OCI-LY3 (cell line): ENCODE measurements at regions not wholly inside any gene's neighbourhood (a gene's known extent, or its start where the extent isn't known, plus 50 kb on each side); places are given as distances from the start of the nearest gene placed in this dataset.
"Not testable (repeated sequence)": the region's sequence is repeated elsewhere in the genome, so short reads cannot be mapped to it uniquely, and the experiment has no call there.

Experiments used
- H2AFZ ChIP-seq: fragments of 200-600, 300-600 bp; shearing (Covaris generic); 2 replicates; pipeline ENCODE4 v1.6.0; 2014; ENCODE audit warnings: antibody characterized with exemption, low read depth, low read length
- H3K27ac ChIP-seq: fragments of 200-600, 300-600 bp; sonication (generic); 2 replicates; pipeline ENCODE4 v1.5.1; 2014; ENCODE audit warnings: mild to moderate bottlenecking, low read length, moderate library complexity, mixed read lengths
- H3K27me3 ChIP-seq: fragments of 200-600, 300-600 bp; sonication (generic); 2 replicates; pipeline ENCODE4 v1.6.1; 2014; ENCODE audit warnings: low read depth, low read length, mixed read lengths
- H3K36me3 ChIP-seq: fragments of 200-600, 300-600 bp; sonication (generic); replicated peaks from 2 replicates; pipeline ENCODE3; 2014; ENCODE audit warnings: low read depth, low read length, mixed read lengths
- H3K4me1 ChIP-seq: fragments of 300-600, 200-600 bp; sonication (generic); 2 replicates; pipeline ENCODE4 v1.6.1; 2014; ENCODE audit warnings: low read length, mixed read lengths
- H3K4me2 ChIP-seq: fragments of 200-600, 300-600 bp; sonication (generic); 2 replicates; pipeline ENCODE4 v1.6.1; 2014; ENCODE audit warnings: low read length, mixed read lengths
- H3K4me3 ChIP-seq: fragments of 300-600, 200-600 bp; sonication (generic); 2 replicates; pipeline ENCODE4 v1.5.1; 2014; ENCODE audit warnings: antibody characterized with exemption, mild to moderate bottlenecking, low read length, moderate library complexity
- H3K79me2 ChIP-seq: fragments of 300-600, 200-600 bp; shearing (Covaris generic); 2 replicates; pipeline ENCODE4 v1.6.1; 2014; ENCODE audit warnings: mild to moderate bottlenecking, low read length, mixed read lengths
- H3K9ac ChIP-seq: fragments of 300-600, 200-600 bp; shearing (Covaris generic); 2 replicates; pipeline ENCODE4 v1.6.0; 2014; ENCODE audit warnings: mild to moderate bottlenecking, low read length, moderate library complexity
- H3K9me3 ChIP-seq: fragments of 200-600, 300-600 bp; shearing (Covaris generic); 2 replicates; pipeline ENCODE4 v1.6.1; 2014; ENCODE audit warnings: low read length, mixed read lengths; ENCODE audit not compliant: insufficient read depth
- H4K20me1 ChIP-seq: fragments of 200-600, 300-600 bp; sonication (generic); 2 replicates; pipeline ENCODE4 v1.6.1; 2016; ENCODE audit warnings: low read length, mixed read lengths; ENCODE audit not compliant: insufficient read depth
- CTCF ChIP-seq: fragments of 200-600, 300-600 bp; sonication (generic); IDR thresholded peaks from 2 replicates; pipeline ENCODE4 v1.5.1; 2014; ENCODE audit warnings: antibody characterized with exemption, low read length, low read depth
- EZH2phosphoT487 ChIP-seq: fragments of 200-600 bp; shearing (Covaris generic); IDR thresholded peaks from 2 replicates; pipeline ENCODE4 v1.6.1; 2018; ENCODE audit warnings: antibody characterized with exemption, mixed run types, low read depth

- Histone ChIP-seq H3K9me3 (no peaks in the 10 kb centered on the region; the same call in 1 of the 2 replicates), H3K9ac (no peak overlapping the region), H2AFZ (no peak overlapping the region), H3K27ac (no peak overlapping the region), H3K27me3 (no peaks in the 10 kb centered on the region), H3K4me2 (no peak overlapping the region), H3K4me3 (no peak overlapping the region), H3K36me3 (no peaks in the 10 kb centered on the region), H4K20me1 (no peaks in the 10 kb centered on the region), H3K79me2 (no peaks in the 10 kb centered on the region), H3K4me1 (no peaks in the 10 kb centered on the region)
- no peak for TF ChIP-seq CTCF
Measured at GRCh38 chr5:42982107-42982622, 58.0 kb downstream of the ANXA2R start.

- not testable (repeated sequence) for H3K4me3 ChIP-seq, H3K79me2 ChIP-seq, H3K27ac ChIP-seq, H3K4me1 ChIP-seq, H3K4me2 ChIP-seq, H3K9ac ChIP-seq, H3K36me3 ChIP-seq, H3K27me3 ChIP-seq, H4K20me1 ChIP-seq, H2AFZ ChIP-seq, H3K9me3 ChIP-seq
Measured at GRCh38 chr5:42981417-42982106, 58.6 kb downstream of the ANXA2R start.

- H3K79me2 ChIP-seq, H4K20me1 ChIP-seq, H3K4me3 ChIP-seq, H3K36me3 ChIP-seq, H3K4me2 ChIP-seq, H3K27ac ChIP-seq, H3K9ac ChIP-seq, H3K27me3 ChIP-seq, H3K4me1 ChIP-seq, H2AFZ ChIP-seq, H3K9me3 ChIP-seq: not testable (repeated sequence)
Measured at GRCh38 chr5:42981015-42981414, 59.1 kb downstream of the ANXA2R start.

- not testable (repeated sequence) for H3K9ac ChIP-seq, H3K36me3 ChIP-seq, H3K27ac ChIP-seq, H3K79me2 ChIP-seq, H2AFZ ChIP-seq, H3K27me3 ChIP-seq, H3K4me2 ChIP-seq, H3K9me3 ChIP-seq, H4K20me1 ChIP-seq, H3K4me1 ChIP-seq, H3K4me3 ChIP-seq
Measured at GRCh38 chr5:42980391-42980790, 59.7 kb downstream of the ANXA2R start.

- not testable (repeated sequence) for H3K36me3 ChIP-seq, H3K27me3 ChIP-seq, H2AFZ ChIP-seq, H3K9me3 ChIP-seq, H3K4me3 ChIP-seq, H3K9ac ChIP-seq, H4K20me1 ChIP-seq, H3K4me2 ChIP-seq, H3K4me1 ChIP-seq, H3K27ac ChIP-seq, H3K79me2 ChIP-seq
Measured at GRCh38 chr5:42979242-42979641, 60.9 kb downstream of the ANXA2R start.

- Histone ChIP-seq H3K4me1 (no peaks in the 10 kb centered on the region), H3K4me2 (no peak overlapping the region), H3K9ac (no peak overlapping the region), H3K27me3 (no peaks in the 10 kb centered on the region), H3K79me2 (no peaks in the 10 kb centered on the region), H4K20me1 (no peaks in the 10 kb centered on the region), H3K36me3 (no peaks in the 10 kb centered on the region), H2AFZ (no peak overlapping the region), H3K27ac (no peak overlapping the region), H3K4me3 (no peak overlapping the region), H3K9me3 (no peaks in the 10 kb centered on the region; the same call in 1 of the 2 replicates)
- TF ChIP-seq EZH2phosphoT487 = no peak
- TF ChIP-seq CTCF = no peak
Measured at GRCh38 chr5:42974536-42974935, 65.6 kb downstream of the ANXA2R start.
